GM23338 (cell line): ENCODE measurements at regions not wholly inside any gene's neighbourhood (a gene's known extent, or its start where the extent isn't known, plus 50 kb on each side); places are given as distances from the start of the nearest gene placed in this dataset.

Experiments
- ATAC-seq: fragments of 200-7000 bp; cut with Tn5 transposase; 3 replicates; pipeline ENCODE4 v1.9.1; 2020
- DNase-seq: peaks from one replicate; pipeline ENCODE4 v3.0.0-alpha.2; 2015; ENCODE audit warnings: low spot score
- H2AFZ ChIP-seq: fragments of 200-600 bp; sonication (generic); 2 replicates; pipeline ENCODE4 v1.8.0; 2016; ENCODE audit warnings: antibody characterized with exemption, mild to moderate bottlenecking, moderate library complexity
- H3F3A ChIP-seq: fragments of 200-600 bp; sonication (generic); replicated peaks from 2 replicates; pipeline ENCODE4 v1.8.0; 2017; ENCODE audit warnings: antibody characterized with exemption, mixed run types, low read depth
- H3K27ac ChIP-seq: fragments of 200-600 bp; sonication (generic); 2 replicates; pipeline ENCODE4 v1.6.1; 2016; ENCODE audit warnings: low read depth
- H3K27me3 ChIP-seq: fragments of 200-600 bp; sonication (generic); 2 replicates; pipeline ENCODE4 v1.8.0; 2016; ENCODE audit warnings: mild to moderate bottlenecking, mixed run types, moderate library complexity; ENCODE audit not compliant: insufficient read depth
- H3K36me3 ChIP-seq: fragments of 200-600 bp; sonication (generic); 2 replicates; pipeline ENCODE4 v1.8.0; 2016; ENCODE audit warnings: mild to moderate bottlenecking; ENCODE audit not compliant: insufficient read depth
- H3K4me1 ChIP-seq: fragments of 200-600 bp; sonication (generic); 2 replicates; pipeline ENCODE4 v1.8.0; 2016; ENCODE audit warnings: mild to moderate bottlenecking, moderate library complexity; ENCODE audit not compliant: insufficient read depth
- H3K4me2 ChIP-seq: fragments of 200-600 bp; sonication (generic); 2 replicates; pipeline ENCODE4 v1.7.1; 2017; ENCODE audit warnings: mixed run types
- H3K4me3 ChIP-seq: fragments of 200-600 bp; sonication (generic); 2 replicates; pipeline ENCODE4 v1.6.1; 2016; ENCODE audit warnings: mixed run types
- H3K79me2 ChIP-seq: fragments of 200-600 bp; sonication (generic); replicated peaks from 2 replicates; pipeline ENCODE4 v1.8.0; 2017; ENCODE audit warnings: mild to moderate bottlenecking; ENCODE audit not compliant: insufficient read depth
- H3K9me2 ChIP-seq: fragments of 200-600 bp; sonication (generic); 2 replicates; pipeline ENCODE4 v1.8.0; 2017; ENCODE audit not compliant: insufficient read depth
- H4K20me1 ChIP-seq: fragments of 200-600 bp; sonication (generic); replicated peaks from 2 replicates; pipeline ENCODE4 v1.8.0; 2017; ENCODE audit warnings: mild to moderate bottlenecking; ENCODE audit not compliant: insufficient read depth
- H3K27ac Mint-ChIP-seq: 2 replicates; pipeline ENCODE4 v1.8.0; 2020; ENCODE audit warnings: inconsistent platforms, mild to moderate bottlenecking, moderate library complexity, mixed read lengths
- H3K27me3 Mint-ChIP-seq: 3 replicates; pipeline ENCODE4 v1.8.0; 2022; ENCODE audit warnings: low read depth, mild to moderate bottlenecking, moderate library complexity, mixed read lengths, inconsistent platforms; ENCODE audit not compliant: insufficient read depth, poor library complexity
- H3K36me3 Mint-ChIP-seq: 3 replicates; pipeline ENCODE4 v1.8.0; 2021; ENCODE audit warnings: low read depth, mild to moderate bottlenecking, inconsistent platforms, moderate library complexity, mixed read lengths
- H3K4me1 Mint-ChIP-seq: 3 replicates; pipeline ENCODE4 v1.8.0; 2020; ENCODE audit warnings: mild to moderate bottlenecking, inconsistent platforms, mixed read lengths
- H3K4me3 Mint-ChIP-seq: 3 replicates; pipeline ENCODE4 v1.8.0; 2021; ENCODE audit warnings: moderate library complexity, mild to moderate bottlenecking, inconsistent platforms, mixed read lengths
- H3K9me3 Mint-ChIP-seq: 3 replicates; pipeline ENCODE4 v1.8.0; 2020; ENCODE audit warnings: moderate library complexity, mild to moderate bottlenecking, inconsistent platforms, mixed read lengths
- JUNB ChIP-seq: IDR thresholded peaks from one replicate; pipeline ENCODE4 v1.6.1; 2016; ENCODE audit warnings: antibody characterized with exemption; ENCODE audit not compliant: unreplicated experiment
- ZNF462 ChIP-seq: fragments of 250-450 bp; sonication (Bioruptor Pico); IDR thresholded peaks from 2 replicates; pipeline ENCODE4 v1.5.0; 2020; ENCODE audit warnings: mild to moderate bottlenecking, moderate library complexity
- TF ChIP-seq, protein P1 (sequence below): IDR thresholded peaks from 2 replicates; pipeline ENCODE4 v1.6.1; 2016; ENCODE audit warnings: antibody characterized with exemption

- no peak for TF ChIP-seq ZNF462 (CRISPR knock-in tag)
- TF ChIP-seq, protein P1, sequence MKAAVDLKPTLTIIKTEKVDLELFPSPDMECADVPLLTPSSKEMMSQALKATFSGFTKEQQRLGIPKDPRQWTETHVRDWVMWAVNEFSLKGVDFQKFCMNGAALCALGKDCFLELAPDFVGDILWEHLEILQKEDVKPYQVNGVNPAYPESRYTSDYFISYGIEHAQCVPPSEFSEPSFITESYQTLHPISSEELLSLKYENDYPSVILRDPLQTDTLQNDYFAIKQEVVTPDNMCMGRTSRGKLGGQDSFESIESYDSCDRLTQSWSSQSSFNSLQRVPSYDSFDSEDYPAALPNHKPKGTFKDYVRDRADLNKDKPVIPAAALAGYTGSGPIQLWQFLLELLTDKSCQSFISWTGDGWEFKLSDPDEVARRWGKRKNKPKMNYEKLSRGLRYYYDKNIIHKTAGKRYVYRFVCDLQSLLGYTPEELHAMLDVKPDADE = no peak
Measured at GRCh38 chr1:67528141-67528540, 97.9 kb upstream of the SERBP1 start (continued).

GRCh38 chr1:67530071-67530470 lies 99.9 kb upstream of the SERBP1 start:
- H3K9me2 ChIP-seq = no peaks in the 10 kb centered on the region
- H3F3A ChIP-seq = no peaks in the 10 kb centered on the region
- no peaks in the 10 kb centered on the region for H3K4me1 ChIP-seq
- H3K27ac ChIP-seq = no peak overlapping the region
- no peaks in the 10 kb centered on the region; the same call in 2 of the 3 replicates for H3K9me3 Mint-ChIP-seq
- H3K4me3 ChIP-seq = no peak overlapping the region
- no peaks in the 10 kb centered on the region for H4K20me1 ChIP-seq
- ATAC-seq (no peak), DNase-seq (no peak)
- no peaks in the 10 kb centered on the region for H3K79me2 ChIP-seq
- H2AFZ ChIP-seq = no peak overlapping the region
- H3K27ac Mint-ChIP-seq = no peak overlapping the region
- no peaks in the 10 kb centered on the region for H3K36me3 ChIP-seq
- TF ChIP-seq JUNB = no peak
- no peak overlapping the region for H3K4me2 ChIP-seq
- H3K27me3 ChIP-seq = peaks cover 18% of the 10 kb centered on the region
- H3K27me3 Mint-ChIP-seq = peaks cover 3% of the 10 kb centered on the region
- H3K4me3 Mint-ChIP-seq = no peak overlapping the region
- no peaks in the 10 kb centered on the region for H3K36me3 Mint-ChIP-seq
- no peaks in the 10 kb centered on the region for H3K4me1 Mint-ChIP-seq
